IPS-18c (cell line): ENCODE measurements at regions not wholly inside any gene's neighbourhood (a gene's known extent, or its start where the extent isn't known, plus 50 kb on each side); places are given as distances from the start of the nearest gene placed in this dataset.

Experiments used
- H3K4me3 ChIP-seq: 2 replicates; pipeline ENCODE4 v1.7.0; 2013; ENCODE audit warnings: low read depth, mild to moderate bottlenecking, low read length, moderate library complexity; ENCODE audit not compliant: insufficient read depth
- H3K9me3 ChIP-seq: one replicate; pipeline ENCODE4 v1.6.1; 2013; ENCODE audit warnings: mild to moderate bottlenecking, low read length, moderate library complexity; ENCODE audit not compliant: control insufficient read depth, insufficient read depth

DNA sequence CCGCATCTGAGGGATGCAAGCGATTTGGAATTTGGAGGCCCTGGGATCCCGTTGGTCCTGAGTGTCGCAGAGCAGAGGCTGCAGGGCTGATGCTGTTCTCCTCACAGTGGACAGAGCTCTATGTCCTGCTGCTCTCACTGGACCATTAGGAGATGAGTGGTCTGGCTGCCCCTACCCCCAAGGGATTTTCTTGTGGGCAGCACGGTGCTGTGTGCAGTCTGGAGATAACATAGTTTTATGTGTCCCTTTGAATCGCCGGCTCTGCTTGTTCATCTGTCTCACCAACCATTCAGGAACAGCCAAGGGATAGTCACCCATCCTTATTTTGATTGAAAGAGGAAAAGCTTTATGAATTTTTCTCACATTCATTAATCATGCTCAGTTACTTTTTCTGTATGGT is 49.9 kb downstream of the CHRM3 start:
- H3K4me3 ChIP-seq: no peak overlapping the region
- no peaks in the 10 kb centered on the region for H3K9me3 ChIP-seq

DNA sequence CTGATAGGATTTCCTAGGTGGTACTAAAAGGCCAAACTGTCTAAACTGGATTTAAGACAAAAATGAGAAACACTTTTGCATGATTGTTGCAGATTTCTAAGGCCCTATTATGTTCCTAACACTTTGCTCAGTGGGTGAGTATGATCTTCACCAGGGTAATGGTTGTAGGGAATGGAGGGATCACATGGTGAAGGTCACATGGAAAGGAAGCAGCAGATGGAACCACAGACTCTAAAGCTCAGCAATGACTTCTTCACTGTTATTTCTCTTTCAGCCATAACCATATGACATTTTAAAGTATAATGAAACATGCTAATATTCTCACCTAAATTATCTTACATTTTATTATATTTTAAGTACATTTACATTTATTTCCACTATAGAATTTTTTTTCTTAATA is 51.5 kb downstream of the CHRM3 start:
- H3K9me3 ChIP-seq: no peaks in the 10 kb centered on the region
- no peak overlapping the region for H3K4me3 ChIP-seq

DNA sequence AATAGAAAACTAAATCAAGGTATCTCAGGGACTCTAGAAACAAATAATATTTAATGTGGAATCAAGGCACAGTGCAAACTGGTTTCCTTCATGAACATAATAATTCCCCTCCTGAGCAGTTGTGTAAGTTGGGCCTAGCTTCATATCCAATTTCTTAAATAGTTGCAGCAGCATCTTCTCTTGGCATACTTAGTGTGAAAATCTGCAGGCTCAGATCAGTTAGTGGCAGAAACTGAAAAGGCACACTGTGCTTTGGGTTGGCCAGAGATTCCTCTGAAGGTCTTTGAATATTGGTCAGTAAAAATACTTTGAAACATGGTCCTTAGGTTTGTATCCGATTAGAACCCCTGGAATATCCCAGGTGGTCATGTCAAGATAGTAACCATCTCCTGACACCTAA is 52.5 kb downstream of the CHRM3 start:
- Histone ChIP-seq H3K9me3 (no peaks in the 10 kb centered on the region), H3K4me3 (no peak overlapping the region)

DNA sequence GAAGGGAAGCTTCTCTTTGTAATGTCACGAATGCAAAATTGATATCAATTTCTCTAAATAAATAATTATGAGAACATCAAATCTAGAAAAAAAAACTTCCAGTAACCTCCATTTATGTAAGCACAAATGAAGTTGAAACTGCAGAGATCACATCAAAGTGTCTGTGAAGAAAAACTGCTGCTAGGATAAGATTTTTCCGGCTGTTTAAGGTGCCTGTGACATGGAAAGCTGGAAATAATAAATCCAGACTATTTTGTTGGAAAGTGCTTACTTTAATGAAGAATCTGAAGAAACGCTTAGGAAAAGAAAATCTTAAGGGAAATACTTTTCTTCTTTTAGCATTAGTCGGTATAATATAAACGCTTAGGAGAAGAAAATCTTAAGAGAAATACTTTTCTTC is 57.0 kb downstream of the CHRM3 start:
- no peaks in the 10 kb centered on the region for H3K9me3 ChIP-seq
- no peak overlapping the region for H3K4me3 ChIP-seq

DNA sequence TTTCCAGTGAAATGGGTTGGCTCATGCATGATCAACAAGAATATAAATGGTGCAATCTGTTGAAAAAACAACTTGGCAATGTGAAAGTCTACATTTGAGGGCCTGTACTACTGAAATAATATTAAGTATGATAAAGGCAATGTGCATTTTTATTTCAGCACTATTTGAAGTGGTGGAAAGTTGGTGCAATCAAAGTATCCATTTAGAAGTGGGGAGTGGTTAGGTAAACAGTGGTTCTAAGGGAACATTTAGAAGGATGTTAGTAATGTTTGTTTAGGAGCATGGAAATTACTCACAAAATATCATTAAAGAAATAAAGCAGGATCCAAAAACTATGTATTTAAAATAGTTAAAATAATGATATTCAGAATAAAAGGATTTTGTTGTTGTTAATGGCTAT is 60.2 kb downstream of the CHRM3 start:
- Histone ChIP-seq H3K9me3 (no peaks in the 10 kb centered on the region), H3K4me3 (no peak overlapping the region)

DNA sequence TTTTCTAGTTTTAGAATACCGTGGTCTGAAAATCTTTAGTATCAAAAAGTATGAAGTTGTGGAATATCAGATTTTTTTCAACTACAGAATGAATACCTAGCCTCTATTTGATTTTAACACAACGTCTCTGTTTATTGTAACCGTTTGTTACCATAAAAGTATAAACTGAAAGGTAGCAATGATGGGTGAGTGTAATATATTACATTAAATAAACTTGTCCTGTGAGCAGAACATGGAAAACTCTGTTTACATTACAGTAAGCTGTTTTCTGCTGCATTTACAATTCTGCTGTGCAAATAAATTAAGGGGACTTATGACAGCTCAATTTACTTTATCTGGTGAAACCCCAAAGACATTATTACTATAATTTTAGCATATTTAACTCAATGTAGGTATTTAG is 62.5 kb downstream of the CHRM3 start:
- no peak overlapping the region for H3K4me3 ChIP-seq
- H3K9me3 ChIP-seq: no peaks in the 10 kb centered on the region

DNA sequence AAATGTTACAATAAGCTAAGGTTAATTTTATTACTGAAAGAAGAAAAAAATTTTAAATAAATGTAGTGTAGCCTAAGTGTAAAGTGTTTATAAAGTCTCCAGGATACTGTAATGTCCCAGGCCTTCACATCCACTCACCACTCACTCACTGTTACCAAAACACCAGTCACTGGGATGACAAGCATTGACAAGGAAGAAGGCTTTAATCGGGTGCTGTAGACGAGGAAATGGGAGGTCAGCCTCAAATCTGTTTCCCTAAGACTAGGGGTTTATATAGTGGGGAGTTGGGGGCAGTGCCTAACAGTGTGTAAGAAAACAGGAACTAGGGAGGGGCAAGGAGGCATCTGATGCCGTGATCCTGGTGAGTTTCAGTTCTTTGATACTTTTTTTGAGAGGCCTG is 69.4 kb downstream of the CHRM3 start:
- no peak overlapping the region for H3K4me3 ChIP-seq
- peaks cover 4% of the 10 kb centered on the region for H3K9me3 ChIP-seq

DNA sequence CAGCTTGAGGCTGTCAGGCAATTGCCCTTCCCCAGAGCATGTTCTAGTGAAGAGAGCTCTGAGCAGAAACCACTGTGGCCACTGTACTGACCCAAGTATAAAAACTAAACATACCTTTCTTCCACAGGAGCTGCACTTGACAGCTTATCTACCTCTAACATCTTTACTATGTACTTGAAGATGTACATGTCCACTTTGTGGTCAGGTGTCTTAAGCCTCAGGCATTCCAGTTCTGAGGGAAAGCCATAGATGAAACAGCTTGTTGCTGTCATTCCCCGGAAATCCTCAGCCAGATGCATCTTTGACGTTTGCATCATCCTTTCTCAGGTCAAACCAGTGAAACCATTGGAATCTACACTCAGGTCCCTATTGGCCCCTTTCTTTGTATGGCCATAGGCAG is 70.4 kb downstream of the CHRM3 start:
- H3K4me3 ChIP-seq: no peak overlapping the region
- peaks cover 4% of the 10 kb centered on the region for H3K9me3 ChIP-seq

DNA sequence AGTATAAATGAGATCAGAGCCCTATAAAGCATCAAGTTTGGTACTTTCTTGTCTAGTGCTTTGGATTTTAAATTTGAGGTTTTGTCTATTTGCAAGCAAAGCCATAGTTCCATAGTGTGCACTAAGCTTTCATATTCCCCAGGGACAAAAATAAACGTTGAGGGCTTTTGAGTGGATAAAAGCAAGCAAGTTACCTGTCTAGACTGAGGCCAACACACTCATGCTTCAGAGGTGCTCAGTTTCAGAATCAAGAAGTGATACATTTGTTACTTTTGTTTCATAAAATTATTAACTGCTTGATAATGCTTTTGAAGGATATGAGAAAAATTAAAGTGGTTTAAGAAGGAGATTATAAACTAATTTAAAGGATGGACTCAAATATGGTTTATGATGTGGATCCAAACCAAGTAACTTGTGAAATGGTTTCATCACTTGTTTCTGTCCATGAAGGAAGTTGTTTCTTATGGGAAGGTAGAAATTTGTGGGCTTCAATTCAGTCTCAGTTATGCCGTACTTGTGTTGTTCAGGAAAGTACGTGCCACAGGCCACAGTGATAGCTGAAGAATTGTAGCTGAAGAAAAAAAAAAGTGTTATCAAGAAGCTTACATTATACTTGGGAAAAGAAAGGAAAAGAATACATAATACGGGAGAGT is 71.2 kb downstream of the CHRM3 start:
- H3K4me3 ChIP-seq: no peak overlapping the region
- H3K9me3 ChIP-seq: peaks cover 4% of the 10 kb centered on the region

DNA sequence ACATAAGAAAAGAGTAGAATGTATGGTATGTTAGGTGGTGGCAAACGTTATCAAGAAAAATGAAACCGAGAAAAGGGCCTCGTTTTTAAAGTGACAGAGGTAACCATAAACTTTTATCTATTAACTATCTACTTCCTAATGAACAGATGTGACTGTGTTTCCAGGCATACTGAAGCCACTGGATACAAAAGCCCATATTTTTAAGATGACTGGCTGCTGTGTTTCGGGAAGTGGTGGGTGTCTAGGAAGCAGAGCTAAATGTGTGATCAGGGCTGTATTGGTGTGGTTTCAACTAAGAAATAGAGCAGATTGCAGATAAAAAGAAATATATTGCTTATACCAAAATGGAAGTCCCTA is 71.8 kb downstream of the CHRM3 start:
- H3K4me3 ChIP-seq: no peak overlapping the region
- H3K9me3 ChIP-seq: peaks cover 4% of the 10 kb centered on the region

DNA sequence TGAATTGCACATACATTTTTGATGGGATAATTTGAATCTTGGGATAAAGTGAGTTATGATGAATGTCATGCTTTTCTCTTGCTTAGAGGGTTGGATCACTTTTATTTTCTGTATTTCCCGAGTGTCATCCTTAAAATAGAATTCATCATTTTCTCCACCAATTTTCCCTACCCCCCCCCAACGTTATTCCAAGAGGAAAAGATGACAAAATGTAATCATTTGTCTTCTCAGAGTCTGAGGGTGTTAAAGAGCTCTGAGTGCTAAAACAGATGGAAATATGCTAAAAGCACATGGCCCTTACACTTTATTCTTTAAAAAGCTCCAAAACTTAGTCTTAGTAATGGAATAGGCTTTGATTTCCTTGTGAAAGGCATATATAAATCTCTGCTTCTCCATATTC is 81.4 kb downstream of the CHRM3 start:
- H3K9me3 ChIP-seq: no peaks in the 10 kb centered on the region
- H3K4me3 ChIP-seq: no peak overlapping the region

DNA sequence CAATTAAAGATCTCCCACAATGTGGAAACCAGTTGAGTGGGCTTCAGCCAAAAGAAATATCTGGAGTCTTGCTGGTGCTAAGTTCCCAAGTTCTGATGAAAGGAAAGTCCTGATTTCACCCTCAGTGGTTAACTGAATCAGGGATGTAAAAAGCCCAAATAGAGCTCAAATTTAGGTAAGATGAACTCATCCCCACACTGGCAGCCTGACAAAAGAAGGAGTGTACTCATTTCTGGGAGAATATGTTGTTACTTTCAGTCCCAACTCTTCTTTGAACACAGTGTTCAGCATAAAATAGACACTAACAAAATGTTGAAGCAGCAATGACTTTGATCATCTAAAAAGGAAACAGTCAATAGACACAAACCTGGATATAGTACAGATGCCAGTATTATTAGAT is 91.7 kb downstream of the CHRM3 start:
- peaks cover 9% of the 10 kb centered on the region for H3K9me3 ChIP-seq
- H3K4me3 ChIP-seq: no peak overlapping the region

DNA sequence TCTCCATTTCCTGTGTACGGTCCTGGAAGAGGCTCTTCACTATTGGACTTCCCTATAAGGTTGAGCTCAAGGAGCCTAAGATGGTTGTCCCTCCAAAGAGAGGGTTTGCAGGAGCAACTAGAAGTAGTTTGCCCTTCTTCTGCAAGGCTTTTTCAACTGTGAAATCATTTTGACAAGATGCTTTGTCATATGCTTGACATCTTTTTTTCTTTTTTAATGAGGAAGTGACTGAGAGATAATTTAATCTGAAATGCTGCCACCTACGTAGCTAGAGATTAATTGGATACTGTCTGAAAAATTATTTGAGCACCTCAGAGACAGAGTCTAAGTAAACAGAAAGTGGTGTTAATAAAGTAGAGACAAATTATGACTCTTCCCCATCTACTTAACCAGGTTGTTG is 97.0 kb downstream of the CHRM3 start:
- no peak overlapping the region for H3K4me3 ChIP-seq
- H3K9me3 ChIP-seq: peaks cover 7% of the 10 kb centered on the region

DNA sequence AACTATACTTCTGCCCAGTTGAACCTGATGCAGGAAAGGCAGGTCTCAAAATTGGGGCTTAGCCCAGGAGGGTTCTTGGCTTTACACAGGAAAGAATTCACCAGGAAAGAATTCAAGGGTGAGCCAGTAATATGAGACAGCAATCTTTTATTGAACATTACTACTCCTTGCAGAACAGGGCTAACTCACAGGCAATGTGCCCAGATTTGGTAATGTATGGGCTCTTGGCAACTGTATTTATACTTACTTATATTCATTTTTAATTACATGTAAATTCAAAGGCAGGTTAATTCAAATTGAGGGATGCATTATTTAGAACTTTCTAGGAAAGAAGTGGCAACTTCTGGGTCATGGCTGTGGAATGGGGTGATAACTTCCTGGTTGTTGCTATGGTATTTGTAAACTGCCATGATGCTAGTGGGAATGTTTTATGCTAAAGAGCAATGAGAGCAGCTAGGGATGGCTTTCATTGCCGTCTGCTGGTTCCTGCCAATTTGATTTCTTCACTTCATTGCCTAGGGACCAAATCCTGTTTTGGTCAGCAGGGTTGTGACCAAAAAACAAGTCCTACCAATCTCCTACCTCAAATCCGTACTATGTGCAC is 107.5 kb downstream of the CHRM3 start:
- Histone ChIP-seq H3K4me3 (no peak overlapping the region), H3K9me3 (no peaks in the 10 kb centered on the region)

DNA sequence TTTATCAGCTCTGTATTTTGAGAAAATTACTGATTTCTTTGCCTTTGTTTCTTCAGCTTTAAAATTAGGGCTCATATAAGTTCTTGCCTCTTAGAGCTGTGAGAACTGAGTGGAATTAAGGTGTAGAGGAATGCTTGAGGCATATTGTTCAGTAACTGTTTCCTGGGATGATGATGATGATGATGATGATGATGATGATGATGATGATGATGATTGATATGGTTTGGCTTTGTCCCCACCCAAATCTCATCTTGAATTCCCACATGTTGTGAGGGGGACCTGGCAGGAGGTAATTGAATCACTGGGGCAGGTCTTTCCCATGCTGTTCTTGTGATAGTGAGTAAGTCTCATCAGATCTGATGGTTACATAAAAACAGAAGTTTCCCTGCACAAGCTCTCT is 118.7 kb downstream of the CHRM3 start:
- peaks cover 6% of the 10 kb centered on the region for H3K9me3 ChIP-seq

DNA sequence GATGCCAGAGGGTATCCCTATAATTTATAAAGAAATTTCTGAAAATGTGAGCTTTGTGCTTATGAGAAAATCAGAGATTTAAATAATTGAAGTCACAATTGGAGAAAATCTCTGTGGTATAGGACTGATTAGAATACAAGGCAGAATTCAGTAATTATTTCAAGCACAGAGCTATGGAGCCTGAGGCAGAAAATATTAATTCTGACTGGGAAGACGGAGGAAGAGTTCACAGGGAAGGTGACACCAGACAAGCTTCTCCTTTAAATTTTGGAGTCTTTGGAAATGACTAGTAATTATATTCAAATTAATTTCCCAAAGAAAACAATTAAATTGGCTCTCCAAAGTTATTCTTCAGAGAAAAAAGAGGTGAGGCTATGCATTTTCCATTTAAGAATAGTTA is 121.5 kb downstream of the CHRM3 start:
- Histone ChIP-seq H3K4me3 (no peak overlapping the region), H3K9me3 (peaks cover 6% of the 10 kb centered on the region)

More for the DNA sequence above, 118.7 kb downstream of the CHRM3 start:
- H3K4me3 ChIP-seq: no peak overlapping the region

DNA sequence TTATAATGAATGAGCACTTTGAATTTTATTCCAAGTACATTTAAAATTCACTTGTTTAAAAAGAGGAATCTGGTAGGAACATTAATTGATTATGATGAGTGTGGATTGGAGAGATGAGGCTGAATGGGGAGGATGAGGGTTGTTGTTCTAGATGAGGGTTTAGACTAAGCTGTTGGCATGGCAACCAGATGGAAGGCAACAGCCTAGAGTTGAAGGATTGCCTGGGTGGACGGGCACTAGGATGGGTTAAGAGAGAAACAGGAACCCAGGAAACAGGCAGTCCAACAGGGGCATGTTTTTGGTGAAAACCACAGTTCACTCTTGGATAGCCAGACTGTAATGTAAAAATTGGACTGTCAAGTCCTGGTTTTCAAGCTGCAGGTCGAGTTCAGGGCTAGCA is 125.5 kb downstream of the CHRM3 start:
- H3K4me3 ChIP-seq: no peak overlapping the region
- H3K9me3 ChIP-seq: no peaks in the 10 kb centered on the region

DNA sequence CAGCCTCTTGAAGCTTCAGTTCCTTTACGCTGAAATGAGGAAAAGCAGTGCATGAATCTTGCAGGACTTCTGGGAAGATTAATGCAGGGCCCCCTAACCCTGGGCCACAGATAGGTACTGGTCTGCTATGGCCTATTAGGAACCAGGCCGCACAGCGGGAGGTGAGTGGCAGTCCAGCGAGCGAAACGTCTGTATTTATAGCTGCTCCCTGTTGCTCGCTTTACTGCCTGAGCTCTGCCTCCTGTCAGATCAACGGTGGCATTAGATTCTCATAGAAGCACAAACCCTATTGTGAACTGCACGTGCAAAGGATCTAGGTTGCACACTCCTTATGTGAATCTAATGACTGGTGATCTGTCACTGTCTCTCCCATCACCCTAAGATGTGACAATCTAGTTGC is 130.2 kb downstream of the CHRM3 start:
- no peaks in the 10 kb centered on the region for H3K9me3 ChIP-seq

DNA sequence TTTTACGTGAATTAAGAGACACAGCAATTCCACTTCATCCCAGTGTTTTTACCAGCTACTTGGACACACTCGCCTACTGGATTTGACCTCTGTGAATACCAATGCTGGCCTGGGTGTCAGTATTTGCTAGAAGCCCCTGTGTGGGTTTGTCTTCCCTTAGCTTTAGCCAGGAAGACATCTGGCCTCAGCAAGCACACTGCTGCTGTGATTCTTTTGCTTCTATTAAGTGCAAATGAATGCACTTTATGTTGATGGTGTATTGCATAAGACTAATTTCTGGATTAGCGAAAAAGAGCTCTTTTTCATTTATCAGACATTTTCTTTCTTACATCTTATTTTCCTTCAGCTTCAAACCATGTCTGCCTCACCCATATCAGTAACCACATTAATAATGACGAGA is 140.0 kb downstream of the CHRM3 start:
- no peaks in the 10 kb centered on the region for H3K9me3 ChIP-seq
- no peak overlapping the region for H3K4me3 ChIP-seq

More for the DNA sequence above, 130.2 kb downstream of the CHRM3 start:
- H3K4me3 ChIP-seq: no peak overlapping the region
